K562 (cell line): ENCODE measurements at regions not wholly inside any gene's neighbourhood (a gene's known extent, or its start where the extent isn't known, plus 50 kb on each side); places are given as distances from the start of the nearest gene placed in this dataset.
A peak's percentile ranks its signal among the peaks of the same experiment; 100 is the strongest.

Experiments used
- HDGF ChIP-seq: fragments of 450-650 bp; IDR thresholded peaks from 2 replicates; pipeline ENCODE4 v1.6.1; 2016
- MGA ChIP-seq: fragments of 450-650 bp; IDR thresholded peaks from 2 replicates; pipeline ENCODE4 v1.6.1; 2016; ENCODE audit warnings: mild to moderate bottlenecking, moderate library complexity
- PCBP2 ChIP-seq: fragments of 200-400 bp; formaldehyde crosslinking; IDR thresholded peaks from 2 replicates; pipeline ENCODE4 v1.6.1; 2018; ENCODE audit warnings: low read length, low read depth, mild to moderate bottlenecking, moderate library complexity; ENCODE audit not compliant: poor library complexity, severe bottlenecking
- SMC3 ChIP-seq: conservative IDR thresholded peaks from 2 replicates; pipeline ENCODE4 v1.6.1; 2011; ENCODE audit warnings: low read depth, low read length, improper control_type of control experiment; ENCODE audit not compliant: insufficient read depth
- USF1 ChIP-seq: sonication (generic); formaldehyde crosslinking; IDR thresholded peaks from 2 replicates; pipeline ENCODE4 v1.9.0; 2022; ENCODE audit warnings: mild to moderate bottlenecking, missing genetic modification reagents
- ZFX ChIP-seq: sonication (generic); formaldehyde crosslinking; IDR thresholded peaks from 2 replicates; pipeline ENCODE4 v1.8.0; 2022; ENCODE audit warnings: mild to moderate bottlenecking, missing genetic modification reagents, moderate library complexity
- ZNF124 ChIP-seq: sonication (generic); formaldehyde crosslinking; IDR thresholded peaks from 2 replicates; pipeline ENCODE4 v1.8.1; 2022; ENCODE audit warnings: missing genetic modification reagents
- ZNF134 ChIP-seq: fragments of 250-450 bp; sonication (Bioruptor Pico); conservative IDR thresholded peaks from 2 replicates; pipeline ENCODE4 v1.4.0; 2020
- ZNF431 ChIP-seq: sonication (generic); formaldehyde crosslinking; IDR thresholded peaks from 2 replicates; pipeline ENCODE4 v1.8.0; 2022; ENCODE audit warnings: mild to moderate bottlenecking, missing genetic modification reagents
- TF ChIP-seq, protein P1 (sequence below), 2 experiments: fragments of 450-650 bp; conservative IDR thresholded peaks; 2 replicates each; pipeline ENCODE4 v1.6.1; 2017; ENCODE audit warnings: mild to moderate bottlenecking in 2 of 2, moderate library complexity in 2 of 2
- TF ChIP-seq, protein P2 (sequence below), 2 experiments: IDR thresholded peaks; 2 replicates each; pipeline ENCODE4 v1.6.1; 2011; ENCODE audit warnings: borderline replicate concordance in 1 of 2, control low read depth in 1 of 2, low read depth in 1 of 2, low read length in 1 of 2, mild to moderate bottlenecking in 1 of 2, mixed read lengths in 1 of 2, moderate library complexity in 1 of 2; ENCODE audit not compliant: insufficient read depth in 1 of 2, insufficient read length in 1 of 2, poor library complexity in 1 of 2, severe bottlenecking in 1 of 2; ENCODE audit errors: extremely low read depth in 1 of 2

DNA sequence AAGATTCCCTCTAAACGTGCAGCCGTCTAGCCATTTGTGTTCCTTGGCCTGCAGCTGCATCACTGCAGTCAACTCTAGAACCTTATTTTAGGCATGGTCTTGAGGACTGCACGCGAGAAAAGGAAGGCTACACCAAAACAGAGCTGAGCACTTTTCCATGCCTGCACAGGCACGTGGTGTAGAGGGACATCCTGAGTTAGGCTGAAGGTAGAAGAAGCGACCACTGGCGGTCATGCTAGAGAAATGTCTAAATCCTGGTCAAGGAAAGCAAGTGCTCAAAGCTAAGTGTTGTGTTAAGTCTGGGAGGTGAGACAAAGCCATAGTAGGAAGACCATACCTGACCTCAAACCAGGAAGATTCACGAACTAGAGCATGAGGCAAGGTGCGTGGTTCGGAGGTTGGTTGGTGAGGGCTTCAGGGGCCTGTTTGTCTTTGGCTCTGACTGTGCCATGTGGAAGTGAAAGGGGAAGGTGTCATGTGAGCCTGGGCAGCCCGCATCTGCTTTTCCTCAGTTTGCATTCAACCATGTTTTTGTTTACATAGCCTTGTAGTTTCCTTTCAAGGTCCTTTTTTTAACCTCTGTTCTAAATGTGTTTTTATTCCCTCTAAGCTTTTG is 203.8 kb downstream of the AASDH start (continued):
- TF ChIP-seq ZNF134 (CRISPR knock-in tag), result no peak
- no peak for TF ChIP-seq HDGF
- TF ChIP-seq ZNF124 (CRISPR knock-in tag), result no peak
- TF ChIP-seq PCBP2, result no peak
- TF ChIP-seq ZFX (CRISPR knock-in tag), result no peak
- TF ChIP-seq MGA, result peak; percentile 82
- TF ChIP-seq SMC3, result 0 out of 2 replicates have a peak, but pooled peaks have one; percentile 35
- TF ChIP-seq USF1, result peak; percentile 77
- TF ChIP-seq, protein P1, sequence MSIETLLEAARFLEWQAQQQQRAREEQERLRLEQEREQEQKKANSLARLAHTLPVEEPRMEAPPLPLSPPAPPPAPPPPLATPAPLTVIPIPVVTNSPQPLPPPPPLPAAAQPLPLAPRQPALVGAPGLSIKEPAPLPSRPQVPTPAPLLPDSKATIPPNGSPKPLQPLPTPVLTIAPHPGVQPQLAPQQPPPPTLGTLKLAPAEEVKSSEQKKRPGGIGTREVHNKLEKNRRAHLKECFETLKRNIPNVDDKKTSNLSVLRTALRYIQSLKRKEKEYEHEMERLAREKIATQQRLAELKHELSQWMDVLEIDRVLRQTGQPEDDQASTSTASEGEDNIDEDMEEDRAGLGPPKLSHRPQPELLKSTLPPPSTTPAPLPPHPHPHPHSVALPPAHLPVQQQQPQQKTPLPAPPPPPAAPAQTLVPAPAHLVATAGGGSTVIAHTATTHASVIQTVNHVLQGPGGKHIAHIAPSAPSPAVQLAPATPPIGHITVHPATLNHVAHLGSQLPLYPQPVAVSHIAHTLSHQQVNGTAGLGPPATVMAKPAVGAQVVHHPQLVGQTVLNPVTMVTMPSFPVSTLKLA (conservative IDR thresholded peaks at IDR 0.05), result peak; percentile 32 to 40; a peak in 1 of 4 replicates
- TF ChIP-seq, protein P2, sequence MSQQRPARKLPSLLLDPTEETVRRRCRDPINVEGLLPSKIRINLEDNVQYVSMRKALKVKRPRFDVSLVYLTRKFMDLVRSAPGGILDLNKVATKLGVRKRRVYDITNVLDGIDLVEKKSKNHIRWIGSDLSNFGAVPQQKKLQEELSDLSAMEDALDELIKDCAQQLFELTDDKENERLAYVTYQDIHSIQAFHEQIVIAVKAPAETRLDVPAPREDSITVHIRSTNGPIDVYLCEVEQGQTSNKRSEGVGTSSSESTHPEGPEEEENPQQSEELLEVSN (IDR thresholded peaks at IDR 0.05; ENCODE audit: borderline replicate concordance in 1 of 2, extremely low read depth in 1 of 2, insufficient read depth in 1 of 2, insufficient read length in 1 of 2, low read depth in 1 of 2, low read length in 1 of 2, poor library complexity in 1 of 2, severe bottlenecking in 1 of 2), result peak in 1 of 2 experiments; percentile 45
- no peak for TF ChIP-seq ZNF431
